ENCODE measurements at regions not wholly inside any gene's neighbourhood (a gene's known extent, or its start where the extent isn't known, plus 50 kb on each side); places are given as distances from the start of the nearest gene placed in this dataset.

DNA sequence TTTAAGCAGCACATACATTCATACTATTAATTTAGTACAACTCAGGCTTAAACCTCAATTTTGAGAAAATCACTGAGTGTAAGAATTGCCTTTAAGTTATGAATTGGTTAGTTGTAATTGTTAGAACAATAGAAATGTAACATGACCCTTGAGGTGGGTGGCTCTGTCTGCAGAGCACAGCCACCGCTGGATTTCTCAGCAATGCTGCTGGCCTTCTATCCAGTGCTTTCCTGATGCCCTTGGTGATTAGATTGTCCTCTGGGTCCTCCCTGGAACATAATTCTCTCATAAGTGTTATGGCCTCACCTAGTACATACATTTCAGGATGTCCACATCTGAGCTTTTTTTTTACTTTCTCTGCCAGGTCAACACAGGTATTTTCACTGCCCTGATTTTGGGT lies 213.2 kb downstream of the SLC7A11 start:
- TF ChIP-seq POLR2AphosphoS5 (IDR thresholded peaks at IDR 0.05; ENCODE audit: low read depth) (no peak), SPI1 (IDR thresholded peaks at IDR 0.05; ENCODE audit: borderline replicate concordance, low read depth) (no peak), GABPA (IDR thresholded peaks at IDR 0.05; ENCODE audit: low read depth) (no peak)
- TF ChIP-seq, protein P1, sequence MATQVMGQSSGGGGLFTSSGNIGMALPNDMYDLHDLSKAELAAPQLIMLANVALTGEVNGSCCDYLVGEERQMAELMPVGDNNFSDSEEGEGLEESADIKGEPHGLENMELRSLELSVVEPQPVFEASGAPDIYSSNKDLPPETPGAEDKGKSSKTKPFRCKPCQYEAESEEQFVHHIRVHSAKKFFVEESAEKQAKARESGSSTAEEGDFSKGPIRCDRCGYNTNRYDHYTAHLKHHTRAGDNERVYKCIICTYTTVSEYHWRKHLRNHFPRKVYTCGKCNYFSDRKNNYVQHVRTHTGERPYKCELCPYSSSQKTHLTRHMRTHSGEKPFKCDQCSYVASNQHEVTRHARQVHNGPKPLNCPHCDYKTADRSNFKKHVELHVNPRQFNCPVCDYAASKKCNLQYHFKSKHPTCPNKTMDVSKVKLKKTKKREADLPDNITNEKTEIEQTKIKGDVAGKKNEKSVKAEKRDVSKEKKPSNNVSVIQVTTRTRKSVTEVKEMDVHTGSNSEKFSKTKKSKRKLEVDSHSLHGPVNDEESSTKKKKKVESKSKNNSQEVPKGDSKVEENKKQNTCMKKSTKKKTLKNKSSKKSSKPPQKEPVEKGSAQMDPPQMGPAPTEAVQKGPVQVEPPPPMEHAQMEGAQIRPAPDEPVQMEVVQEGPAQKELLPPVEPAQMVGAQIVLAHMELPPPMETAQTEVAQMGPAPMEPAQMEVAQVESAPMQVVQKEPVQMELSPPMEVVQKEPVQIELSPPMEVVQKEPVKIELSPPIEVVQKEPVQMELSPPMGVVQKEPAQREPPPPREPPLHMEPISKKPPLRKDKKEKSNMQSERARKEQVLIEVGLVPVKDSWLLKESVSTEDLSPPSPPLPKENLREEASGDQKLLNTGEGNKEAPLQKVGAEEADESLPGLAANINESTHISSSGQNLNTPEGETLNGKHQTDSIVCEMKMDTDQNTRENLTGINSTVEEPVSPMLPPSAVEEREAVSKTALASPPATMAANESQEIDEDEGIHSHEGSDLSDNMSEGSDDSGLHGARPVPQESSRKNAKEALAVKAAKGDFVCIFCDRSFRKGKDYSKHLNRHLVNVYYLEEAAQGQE (IDR thresholded peaks at IDR 0.05; ENCODE audit: insufficient replicate concordance, low read depth), result no peak
- TF ChIP-seq, protein P2, sequence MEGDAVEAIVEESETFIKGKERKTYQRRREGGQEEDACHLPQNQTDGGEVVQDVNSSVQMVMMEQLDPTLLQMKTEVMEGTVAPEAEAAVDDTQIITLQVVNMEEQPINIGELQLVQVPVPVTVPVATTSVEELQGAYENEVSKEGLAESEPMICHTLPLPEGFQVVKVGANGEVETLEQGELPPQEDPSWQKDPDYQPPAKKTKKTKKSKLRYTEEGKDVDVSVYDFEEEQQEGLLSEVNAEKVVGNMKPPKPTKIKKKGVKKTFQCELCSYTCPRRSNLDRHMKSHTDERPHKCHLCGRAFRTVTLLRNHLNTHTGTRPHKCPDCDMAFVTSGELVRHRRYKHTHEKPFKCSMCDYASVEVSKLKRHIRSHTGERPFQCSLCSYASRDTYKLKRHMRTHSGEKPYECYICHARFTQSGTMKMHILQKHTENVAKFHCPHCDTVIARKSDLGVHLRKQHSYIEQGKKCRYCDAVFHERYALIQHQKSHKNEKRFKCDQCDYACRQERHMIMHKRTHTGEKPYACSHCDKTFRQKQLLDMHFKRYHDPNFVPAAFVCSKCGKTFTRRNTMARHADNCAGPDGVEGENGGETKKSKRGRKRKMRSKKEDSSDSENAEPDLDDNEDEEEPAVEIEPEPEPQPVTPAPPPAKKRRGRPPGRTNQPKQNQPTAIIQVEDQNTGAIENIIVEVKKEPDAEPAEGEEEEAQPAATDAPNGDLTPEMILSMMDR (IDR thresholded peaks at IDR 0.05; ENCODE audit: insufficient read depth, low read length), result no peak
- H3K27ac ChIP-seq (replicated peaks), result no peak overlapping the region
- H3K27me3 ChIP-seq (ENCODE audit: insufficient read depth, poor library complexity, severe bottlenecking), result no peaks in the 10 kb centered on the region
- H3K4me3 ChIP-seq (replicated peaks; ENCODE audit: insufficient read depth, low read length), result no peak overlapping the region
- no peak for DNase-seq (ENCODE audit: low read depth in 1 of 2, low spot score in 1 of 2)

DNA sequence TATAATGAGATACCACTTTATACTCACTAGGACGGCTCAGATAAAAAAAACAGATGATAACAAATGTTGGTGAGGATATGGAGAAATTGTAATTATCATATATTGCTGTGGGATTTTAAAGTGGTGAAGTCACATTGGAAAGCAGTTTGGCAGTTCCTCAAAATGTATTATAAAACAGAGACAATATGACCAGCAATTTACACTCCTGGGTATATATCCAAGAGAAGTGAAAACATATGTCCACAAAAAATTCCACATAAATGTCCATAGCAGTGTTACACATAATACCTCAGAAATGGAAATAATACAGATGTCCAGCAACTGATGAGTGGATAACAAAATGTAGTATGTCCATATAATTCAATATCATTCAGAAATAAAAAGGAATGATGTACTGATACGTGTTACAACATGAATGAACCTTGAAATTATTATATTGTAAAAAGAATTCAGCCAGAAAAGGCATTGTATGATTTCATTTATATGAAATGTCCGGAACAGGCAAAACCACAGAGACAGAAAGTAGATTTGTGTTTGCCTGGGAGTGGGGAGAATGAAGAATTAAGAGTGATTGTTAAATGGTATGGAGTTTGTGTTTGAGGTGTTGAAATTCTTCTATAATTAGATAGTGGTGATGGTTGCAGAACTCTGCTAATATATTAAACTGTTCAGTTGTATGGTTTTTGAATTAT lies 220.9 kb downstream of the SLC7A11 start:
- Histone ChIP-seq H3K27me3 (ENCODE audit: insufficient read depth, poor library complexity, severe bottlenecking) (peaks cover 3% of the 10 kb centered on the region), H3K27ac (replicated peaks) (no peak overlapping the region), H3K4me3 (replicated peaks; ENCODE audit: insufficient read depth, low read length) (no peak overlapping the region)
- DNase-seq (ENCODE audit: low read depth in 1 of 2, low spot score in 1 of 2), result no peak
- TF ChIP-seq SPI1 (IDR thresholded peaks at IDR 0.05; ENCODE audit: borderline replicate concordance, low read depth) (no peak; the same call in 1 of the 2 replicates), POLR2AphosphoS5 (IDR thresholded peaks at IDR 0.05; ENCODE audit: low read depth) (no peak), GABPA (IDR thresholded peaks at IDR 0.05; ENCODE audit: low read depth) (no peak)
- TF ChIP-seq, protein P1 (IDR thresholded peaks at IDR 0.05; ENCODE audit: insufficient replicate concordance, low read depth), result no peak
- TF ChIP-seq, protein P2 (IDR thresholded peaks at IDR 0.05; ENCODE audit: insufficient read depth, low read length), result no peak

DNA sequence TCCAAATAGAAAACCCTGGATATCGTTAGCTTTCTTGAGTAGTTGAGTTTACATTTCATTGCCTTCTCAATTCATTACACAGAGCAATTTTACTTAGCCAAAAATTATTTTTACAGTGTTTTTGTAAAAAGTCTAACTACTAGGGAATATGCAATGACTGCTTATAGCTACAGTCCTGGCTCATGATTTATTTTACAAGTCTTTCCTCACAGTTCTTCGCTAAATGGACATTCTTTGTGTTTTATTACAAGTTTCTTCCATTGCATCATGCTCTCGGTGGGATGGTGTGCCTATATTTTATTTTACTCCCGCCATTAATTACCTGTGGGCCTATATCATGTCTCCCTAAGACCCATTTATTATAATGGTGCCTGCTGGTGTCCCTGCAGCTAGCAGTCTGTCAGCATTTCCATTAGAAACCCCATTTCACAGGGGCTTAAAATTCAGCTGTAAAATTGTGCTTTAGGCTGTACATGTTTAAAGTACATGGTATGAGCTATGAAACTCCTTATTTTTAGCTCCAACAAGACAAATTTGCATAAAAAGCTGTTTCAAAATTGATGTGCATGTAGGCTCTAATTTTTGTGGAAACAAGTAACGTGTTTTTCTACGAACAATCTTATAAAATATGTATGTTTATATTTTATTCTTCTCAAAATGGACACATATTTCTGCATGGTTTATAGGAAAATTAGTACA lies 227.4 kb downstream of the SLC7A11 start:
- H3K27ac ChIP-seq (replicated peaks), result no peak overlapping the region
- no peak overlapping the region for H3K4me3 ChIP-seq (replicated peaks; ENCODE audit: insufficient read depth, low read length)
- TF ChIP-seq SPI1 (IDR thresholded peaks at IDR 0.05; ENCODE audit: borderline replicate concordance, low read depth), result no peak
- TF ChIP-seq POLR2AphosphoS5 (IDR thresholded peaks at IDR 0.05; ENCODE audit: low read depth), result no peak
- TF ChIP-seq, protein P1 (IDR thresholded peaks at IDR 0.05; ENCODE audit: insufficient replicate concordance, low read depth), result no peak
- DNase-seq (ENCODE audit: low read depth in 1 of 2, low spot score in 1 of 2), result no peak
- peaks cover 3% of the 10 kb centered on the region for H3K27me3 ChIP-seq (ENCODE audit: insufficient read depth, poor library complexity, severe bottlenecking)
